Trophoblast cell (in vitro differentiated cells and primary cell): ENCODE measurements at regions not wholly inside any gene's neighbourhood (a gene's known extent, or its start where the extent isn't known, plus 50 kb on each side); places are given as distances from the start of the nearest gene placed in this dataset.

Experiments
- DNase-seq, 2 donors: peaks; one replicate each; pipeline ENCODE4 v3.0.0-alpha.2; 2016
- H2AFZ ChIP-seq: 2 replicates; pipeline ENCODE4 v1.6.1; 2013; ENCODE audit warnings: low read length, moderate library complexity, mild to moderate bottlenecking; ENCODE audit not compliant: insufficient read depth, poor library complexity
- H2AK5ac ChIP-seq: 2 replicates; pipeline ENCODE4 v1.6.1; 2013; ENCODE audit warnings: mild to moderate bottlenecking, low read length
- H2BK120ac ChIP-seq: 2 replicates; pipeline ENCODE4 v1.6.1; 2013; ENCODE audit warnings: low read length, mild to moderate bottlenecking, moderate library complexity; ENCODE audit not compliant: insufficient read depth, poor library complexity
- H2BK12ac ChIP-seq: 2 replicates; pipeline ENCODE4 v1.6.1; 2013; ENCODE audit warnings: mild to moderate bottlenecking, low read length, moderate library complexity
- H2BK5ac ChIP-seq: 2 replicates; pipeline ENCODE4 v1.6.1; 2013; ENCODE audit warnings: low read length, low read depth, moderate library complexity, mild to moderate bottlenecking; ENCODE audit not compliant: poor library complexity
- H3K14ac ChIP-seq: 2 replicates; pipeline ENCODE4 v1.6.1; 2013; ENCODE audit warnings: mild to moderate bottlenecking, low read length
- H3K18ac ChIP-seq: 2 replicates; pipeline ENCODE4 v1.6.1; 2013; ENCODE audit warnings: mild to moderate bottlenecking, low read length
- H3K23ac ChIP-seq: 2 replicates; pipeline ENCODE4 v1.6.1; 2013; ENCODE audit warnings: low read length
- H3K27ac ChIP-seq: 2 replicates; pipeline ENCODE4 v1.5.1; 2013; ENCODE audit warnings: low read depth, mild to moderate bottlenecking, inconsistent platforms, low read length, moderate library complexity
- H3K27me3 ChIP-seq: 2 replicates; pipeline ENCODE4 v1.6.1; 2013; ENCODE audit warnings: inconsistent platforms, mild to moderate bottlenecking, low read length, moderate library complexity; ENCODE audit not compliant: insufficient read depth
- H3K36me3 ChIP-seq, 2 experiments: 1 replicate in 1 of 2; 2 replicates in 1 of 2; pipeline ENCODE4 v1.6.1; 2013; ENCODE audit warnings: low read length in 2 of 2, mild to moderate bottlenecking in 2 of 2, moderate library complexity in 1 of 2; ENCODE audit not compliant: insufficient read depth in 2 of 2, control insufficient read depth in 1 of 2
- H3K4ac ChIP-seq: 2 replicates; pipeline ENCODE4 v1.6.1; 2013; ENCODE audit warnings: low read depth, mild to moderate bottlenecking, low read length, moderate library complexity
- H3K4me1 ChIP-seq, 2 experiments: 1 replicate in 1 of 2; 2 replicates in 1 of 2; pipeline ENCODE4 v1.6.1; 2013; ENCODE audit warnings: low read length in 2 of 2, mild to moderate bottlenecking in 2 of 2, moderate library complexity in 1 of 2; ENCODE audit not compliant: insufficient read depth in 2 of 2, control insufficient read depth in 1 of 2
- H3K4me2 ChIP-seq: 2 replicates; pipeline ENCODE4 v1.6.1; 2013; ENCODE audit warnings: inconsistent platforms, mild to moderate bottlenecking, low read length, moderate library complexity
- H3K4me3 ChIP-seq: 2 replicates; pipeline ENCODE4 v1.5.1; 2013; ENCODE audit warnings: mild to moderate bottlenecking, low read depth, low read length, inconsistent platforms
- H3K79me1 ChIP-seq: one replicate; pipeline ENCODE4 v1.6.1; 2013; ENCODE audit warnings: low read length
- H3K79me2 ChIP-seq: 2 replicates; pipeline ENCODE4 v1.6.1; 2013; ENCODE audit warnings: low read length, mild to moderate bottlenecking; ENCODE audit not compliant: control insufficient read depth, insufficient read depth, poor library complexity
- H3K9ac ChIP-seq: 2 replicates; pipeline ENCODE4 v1.6.1; 2013; ENCODE audit warnings: mild to moderate bottlenecking, low read length
- H3K9me3 ChIP-seq: 2 replicates; pipeline ENCODE4 v1.6.1; 2013; ENCODE audit warnings: low read depth, mild to moderate bottlenecking, control low read depth, inconsistent platforms, low read length; ENCODE audit not compliant: insufficient read depth
- H4K12ac ChIP-seq: 2 replicates; pipeline ENCODE4 v1.6.1; 2013; ENCODE audit warnings: low read depth, mild to moderate bottlenecking, low read length, moderate library complexity
- H4K8ac ChIP-seq: 2 replicates; pipeline ENCODE4 v1.6.1; 2013; ENCODE audit warnings: low read depth, mild to moderate bottlenecking, low read length, moderate library complexity
- H4K91ac ChIP-seq: one replicate; pipeline ENCODE4 v1.6.1; 2013; ENCODE audit warnings: low read depth, mild to moderate bottlenecking, low read length, moderate library complexity
- WGBS: extraction: QIAGEN DNeasy Blood & Tissue Kit; methylation state at CpG from one replicate; pipeline ENCODE4 v1.1.7; 2013; ENCODE audit warnings: missing lambda C conversion rate; ENCODE audit not compliant: insufficient read length, insufficient coverage; ENCODE audit errors: extremely low coverage; 5-methylcytosine and 5-hydroxymethylcytosine counted together

DNA sequence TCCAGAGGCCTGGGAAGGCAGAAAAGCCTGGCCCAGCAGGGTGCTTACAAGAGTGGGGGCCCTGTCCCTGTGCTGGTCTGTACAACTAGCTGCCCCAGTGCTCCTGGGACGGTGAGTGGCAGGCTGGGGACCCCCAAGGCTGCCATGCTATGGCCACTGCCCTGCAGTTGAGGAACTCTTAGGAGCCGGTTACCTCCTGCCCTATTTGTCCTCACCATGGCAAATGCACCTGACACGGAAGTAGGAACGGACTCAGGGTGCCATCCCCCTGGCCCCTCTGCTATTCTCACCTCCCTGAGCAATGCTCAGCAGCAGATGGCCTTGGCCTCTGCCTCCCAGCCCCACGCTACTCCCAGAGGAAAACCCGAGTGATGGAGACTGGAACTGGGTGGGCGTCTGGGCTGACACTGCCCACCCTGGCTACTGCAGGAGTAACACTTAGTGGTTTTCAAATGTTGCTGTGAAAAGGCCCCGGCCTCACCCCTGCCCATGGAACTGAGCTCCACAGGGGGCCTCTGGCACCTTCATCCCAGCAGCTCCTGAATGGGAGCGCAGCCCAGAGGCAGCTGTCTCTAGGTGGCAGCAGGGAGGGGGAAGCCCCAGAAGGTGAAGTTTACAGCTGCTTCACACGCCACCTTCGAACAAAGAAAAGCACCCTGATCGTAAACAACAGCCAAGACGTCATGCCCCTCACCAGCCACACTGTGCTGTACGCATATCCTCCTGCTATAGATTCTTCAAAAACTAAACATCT is 105.3 kb downstream of the CTTN start:
- Histone ChIP-seq H3K4me1 (peaks cover 0 to 11% of the 10 kb centered on the region in 2 experiments), H3K4me3 (no peak overlapping the region), H3K4me2 (no peak overlapping the region), H4K91ac (no peak overlapping the region), H3K23ac (no peak overlapping the region), H3K14ac (no peak overlapping the region), H3K4ac (no peak overlapping the region), H4K12ac (no peak overlapping the region), H3K36me3 (no peaks in the 10 kb centered on the region), H2AK5ac (no peak overlapping the region), H2BK12ac (no peak overlapping the region), H2BK120ac (no peak overlapping the region), H2AFZ (no peak overlapping the region), H3K79me2 (no peaks in the 10 kb centered on the region), H4K8ac (no peak overlapping the region), H3K79me1 (no peaks in the 10 kb centered on the region), H3K27me3 (no peaks in the 10 kb centered on the region), H2BK5ac (no peak overlapping the region), H3K27ac (no peak overlapping the region), H3K9me3 (peaks cover 2% of the 10 kb centered on the region), H3K18ac (no peak overlapping the region), H3K9ac (no peak overlapping the region)
- no CpG with 5 or more reads among the region's 14 CpGs for WGBS
- DNase-seq: no peak

DNA sequence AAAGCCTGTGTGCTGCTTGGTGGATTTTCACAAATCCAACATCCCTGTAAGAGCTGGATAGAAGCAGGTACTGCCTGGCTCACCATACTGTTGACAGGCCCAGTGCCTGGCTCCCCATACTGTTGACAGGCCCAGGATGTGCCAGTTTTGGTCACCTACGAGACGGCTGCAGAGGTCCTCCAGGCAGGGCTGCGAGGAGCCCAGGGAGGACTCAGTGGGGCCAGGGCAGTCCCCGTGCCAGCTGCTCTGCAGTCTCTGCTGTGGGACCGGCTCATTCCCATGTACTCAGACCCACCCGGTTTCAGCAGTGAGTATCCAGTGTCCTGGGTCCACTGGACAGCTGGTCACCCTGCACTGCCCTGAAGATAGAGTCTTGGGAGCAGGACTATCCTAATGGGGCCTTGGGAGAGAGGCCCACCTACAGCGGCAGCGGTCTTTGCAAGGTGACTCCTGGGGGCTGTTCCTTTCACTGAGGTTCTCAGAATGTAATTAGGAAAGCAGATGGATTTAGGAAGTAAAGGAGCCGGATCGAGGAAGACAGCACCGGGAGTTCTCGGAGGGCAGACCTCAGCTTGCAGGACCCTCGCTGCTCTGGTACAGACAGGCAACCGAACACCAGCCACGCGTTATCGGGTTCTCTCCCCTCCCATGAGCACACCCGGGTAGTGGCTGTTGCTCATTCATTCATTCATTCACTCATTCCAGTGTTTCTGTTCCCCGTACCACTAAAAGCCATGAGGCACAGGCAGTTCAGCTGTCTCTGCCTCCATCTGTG is 106.1 kb downstream of the CTTN start:
- Histone ChIP-seq H4K8ac (no peak overlapping the region), H4K91ac (no peak overlapping the region), H3K9ac (no peak overlapping the region), H3K79me2 (no peaks in the 10 kb centered on the region), H4K12ac (no peak overlapping the region), H2BK120ac (no peak overlapping the region), H3K18ac (no peak overlapping the region), H3K4me2 (no peak overlapping the region), H3K79me1 (no peaks in the 10 kb centered on the region), H2AK5ac (no peak overlapping the region), H3K36me3 (no peaks in the 10 kb centered on the region), H2AFZ (no peak overlapping the region), H3K9me3 (peaks cover 2% of the 10 kb centered on the region), H2BK5ac (no peak overlapping the region), H3K4ac (no peak overlapping the region), H3K23ac (no peak overlapping the region), H3K27ac (no peak overlapping the region), H3K14ac (no peak overlapping the region), H2BK12ac (no peak overlapping the region), H3K27me3 (no peaks in the 10 kb centered on the region), H3K4me1 (peaks cover 0 to 11% of the 10 kb centered on the region in 2 experiments), H3K4me3 (no peak overlapping the region)
- no peak for DNase-seq
- no CpG with 5 or more reads among the region's 19 CpGs for WGBS

DNA sequence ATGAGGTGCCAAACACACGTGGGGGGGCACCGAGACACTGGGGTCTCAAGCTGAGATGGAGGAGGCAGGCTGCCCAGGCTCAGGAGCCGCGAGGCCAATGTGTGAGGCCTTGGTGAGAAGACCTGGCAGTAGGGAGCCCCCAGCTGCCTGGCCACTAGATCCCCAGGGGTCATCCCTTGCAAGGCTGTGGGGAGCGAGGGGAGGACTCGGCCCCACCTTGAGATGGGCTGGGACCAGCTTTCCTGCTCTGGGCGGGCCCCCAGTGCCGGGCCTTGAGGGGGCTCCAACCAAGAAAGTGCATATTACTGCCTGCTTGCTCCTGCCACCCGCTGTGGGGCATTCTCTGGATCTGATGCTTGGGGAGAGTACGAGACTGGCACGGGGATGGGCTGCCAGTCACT is 107.0 kb downstream of the CTTN start:
- Histone ChIP-seq H3K79me1 (no peaks in the 10 kb centered on the region), H4K8ac (no peak overlapping the region), H3K27me3 (no peaks in the 10 kb centered on the region), H2AK5ac (no peak overlapping the region), H3K14ac (no peak overlapping the region), H3K9ac (no peak overlapping the region), H3K79me2 (no peaks in the 10 kb centered on the region), H2BK120ac (no peak overlapping the region), H2AFZ (no peak overlapping the region), H2BK12ac (no peak overlapping the region), H3K9me3 (peaks cover 2% of the 10 kb centered on the region), H3K4me3 (no peak overlapping the region), H2BK5ac (no peak overlapping the region), H3K4me2 (no peak overlapping the region), H3K23ac (no peak overlapping the region), H4K12ac (no peak overlapping the region), H3K36me3 (no peaks in the 10 kb centered on the region), H3K27ac (no peak overlapping the region), H3K4ac (no peak overlapping the region), H4K91ac (no peak overlapping the region), H3K4me1 (peaks cover 0 to 10% of the 10 kb centered on the region in 2 experiments), H3K18ac (no peak overlapping the region)
- no peak for DNase-seq
- no CpG with 5 or more reads among the region's 11 CpGs for WGBS

DNA sequence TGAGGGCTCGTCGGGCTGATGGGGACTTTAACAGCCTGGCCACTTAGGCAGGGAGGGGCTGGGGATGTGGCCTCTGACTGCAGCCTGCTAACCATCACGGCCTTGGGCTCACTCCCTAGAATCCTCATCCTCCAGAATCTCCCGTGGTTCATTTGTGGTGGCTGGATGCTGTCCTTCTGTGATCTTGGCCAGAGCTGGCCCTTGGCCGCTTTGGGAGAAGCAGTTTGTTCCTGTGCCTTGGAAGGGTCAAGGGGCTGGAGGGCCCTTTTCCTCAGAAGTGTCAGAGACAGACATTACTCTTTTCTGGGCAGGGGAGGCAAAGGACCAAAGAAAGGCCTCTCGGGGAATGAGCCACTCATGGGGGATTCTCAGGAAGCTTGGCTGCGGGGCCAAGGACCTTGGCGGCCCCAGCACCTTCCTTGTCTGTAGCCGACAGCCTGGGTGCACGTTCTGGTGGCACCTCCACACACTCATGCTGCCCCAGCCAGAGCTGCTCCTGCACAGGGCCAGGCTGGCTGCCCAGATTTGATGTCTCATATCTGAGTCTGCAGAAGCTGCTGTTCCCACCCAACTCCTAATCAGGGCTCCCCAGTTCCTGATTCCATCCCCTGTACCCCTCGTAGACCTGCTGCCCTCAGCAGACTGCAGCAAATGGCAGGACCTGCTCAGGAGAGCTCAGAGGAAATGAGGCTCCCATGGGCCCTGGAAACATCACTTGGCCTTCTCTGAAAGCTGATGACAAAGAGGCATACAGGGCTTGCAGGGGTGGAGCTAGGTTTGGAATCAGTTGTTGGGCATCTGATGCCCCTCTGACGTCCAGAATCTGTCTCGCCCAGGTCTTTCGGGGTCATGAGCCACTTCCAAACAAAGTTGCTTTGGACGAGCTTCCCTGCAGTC is 107.7 kb downstream of the CTTN start:
- no CpG with 5 or more reads among the region's 15 CpGs for WGBS
- Histone ChIP-seq H3K14ac (no peak overlapping the region), H4K8ac (no peak overlapping the region), H3K79me2 (no peaks in the 10 kb centered on the region), H3K9me3 (peaks cover 4% of the 10 kb centered on the region), H3K9ac (no peak overlapping the region), H3K18ac (no peak overlapping the region), H3K27me3 (no peaks in the 10 kb centered on the region), H2AFZ (no peak overlapping the region), H3K4me1 (peaks cover 0 to 5% of the 10 kb centered on the region in 2 experiments), H3K27ac (no peak overlapping the region), H3K36me3 (no peaks in the 10 kb centered on the region), H4K12ac (no peak overlapping the region), H3K79me1 (no peaks in the 10 kb centered on the region), H4K91ac (no peak overlapping the region), H3K4ac (no peak overlapping the region), H3K4me2 (no peak overlapping the region), H2BK5ac (no peak overlapping the region), H2BK120ac (no peak overlapping the region), H2AK5ac (no peak overlapping the region), H3K23ac (no peak overlapping the region), H3K4me3 (no peak overlapping the region), H2BK12ac (no peak overlapping the region)
- no peak for DNase-seq
